ENCODE measurements at regions not wholly inside any gene's neighbourhood (a gene's known extent, or its start where the extent isn't known, plus 50 kb on each side); places are given as distances from the start of the nearest gene placed in this dataset.

DNA sequence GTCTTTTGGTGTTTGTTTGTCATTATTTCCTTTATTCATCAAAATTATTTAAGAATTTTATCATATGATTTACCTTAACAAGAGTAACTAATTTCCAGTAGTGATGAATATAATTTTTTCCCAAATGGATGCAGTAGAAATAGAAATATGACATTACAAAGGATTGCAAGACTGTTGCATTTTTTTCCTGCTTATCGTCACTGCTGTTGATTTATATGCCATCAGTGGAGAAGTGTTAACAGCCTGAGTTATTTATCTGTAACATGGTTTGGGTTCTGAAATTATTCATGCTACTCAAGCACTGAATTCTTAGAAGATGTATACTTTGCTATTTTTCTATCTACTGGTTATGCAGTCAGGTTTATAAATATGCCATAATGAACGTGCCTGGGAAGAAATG lies 68.6 kb downstream of the TMEM100 start:
- WGBS = 39% methylated on average over 2 of the region's 2 CpGs
- Histone ChIP-seq H3K27ac (no peak overlapping the region), H3K27me3 (peaks cover 2% of the 10 kb centered on the region), H3K9me3 (no peaks in the 10 kb centered on the region), H3K36me3 (no peaks in the 10 kb centered on the region), H3K4me3 (no peak overlapping the region), H3K4me1 (no peaks in the 10 kb centered on the region)
- no peak for DNase-seq (ENCODE audit: low spot score in 2 of 2)
- TF ChIP-seq POLR2A (IDR thresholded peaks at IDR 0.05) (no peak), EP300 (IDR thresholded peaks at IDR 0.05) (no peak), POLR2AphosphoS5 (IDR thresholded peaks at IDR 0.05) (no peak)
- TF ChIP-seq, protein P1, sequence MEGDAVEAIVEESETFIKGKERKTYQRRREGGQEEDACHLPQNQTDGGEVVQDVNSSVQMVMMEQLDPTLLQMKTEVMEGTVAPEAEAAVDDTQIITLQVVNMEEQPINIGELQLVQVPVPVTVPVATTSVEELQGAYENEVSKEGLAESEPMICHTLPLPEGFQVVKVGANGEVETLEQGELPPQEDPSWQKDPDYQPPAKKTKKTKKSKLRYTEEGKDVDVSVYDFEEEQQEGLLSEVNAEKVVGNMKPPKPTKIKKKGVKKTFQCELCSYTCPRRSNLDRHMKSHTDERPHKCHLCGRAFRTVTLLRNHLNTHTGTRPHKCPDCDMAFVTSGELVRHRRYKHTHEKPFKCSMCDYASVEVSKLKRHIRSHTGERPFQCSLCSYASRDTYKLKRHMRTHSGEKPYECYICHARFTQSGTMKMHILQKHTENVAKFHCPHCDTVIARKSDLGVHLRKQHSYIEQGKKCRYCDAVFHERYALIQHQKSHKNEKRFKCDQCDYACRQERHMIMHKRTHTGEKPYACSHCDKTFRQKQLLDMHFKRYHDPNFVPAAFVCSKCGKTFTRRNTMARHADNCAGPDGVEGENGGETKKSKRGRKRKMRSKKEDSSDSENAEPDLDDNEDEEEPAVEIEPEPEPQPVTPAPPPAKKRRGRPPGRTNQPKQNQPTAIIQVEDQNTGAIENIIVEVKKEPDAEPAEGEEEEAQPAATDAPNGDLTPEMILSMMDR (IDR thresholded peaks at IDR 0.05) = no peak

DNA sequence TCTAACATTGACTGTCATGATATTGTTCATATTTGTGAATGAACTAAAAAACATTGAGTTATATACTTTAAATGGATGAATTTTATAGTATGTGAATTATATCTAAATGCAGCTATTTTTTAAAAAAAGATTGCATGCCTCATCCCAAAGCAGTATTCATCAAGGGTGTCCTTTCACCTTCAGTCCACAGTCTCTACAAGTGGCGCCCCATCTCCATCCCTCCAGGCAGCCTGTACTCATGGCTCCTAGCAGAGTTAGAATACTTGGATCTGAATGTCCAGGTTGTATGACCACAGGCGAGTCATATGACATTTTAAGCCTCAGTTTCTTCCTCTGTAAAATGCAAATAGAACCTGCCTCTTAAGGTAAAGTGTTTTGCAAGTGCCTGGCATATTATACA lies 69.8 kb downstream of the TMEM100 start:
- Histone ChIP-seq H3K4me1 (no peaks in the 10 kb centered on the region), H3K27ac (no peak overlapping the region), H3K36me3 (no peaks in the 10 kb centered on the region), H3K9me3 (no peaks in the 10 kb centered on the region), H3K27me3 (peaks cover 3% of the 10 kb centered on the region), H3K4me3 (no peak overlapping the region)
- DNase-seq (ENCODE audit: low spot score in 2 of 2) = no peak
- WGBS = 87% methylated on average over 2 of the region's 2 CpGs
- TF ChIP-seq EP300 (IDR thresholded peaks at IDR 0.05) (no peak), POLR2AphosphoS5 (IDR thresholded peaks at IDR 0.05) (no peak), POLR2A (IDR thresholded peaks at IDR 0.05) (no peak)
- TF ChIP-seq, protein P1 (IDR thresholded peaks at IDR 0.05) = no peak

DNA sequence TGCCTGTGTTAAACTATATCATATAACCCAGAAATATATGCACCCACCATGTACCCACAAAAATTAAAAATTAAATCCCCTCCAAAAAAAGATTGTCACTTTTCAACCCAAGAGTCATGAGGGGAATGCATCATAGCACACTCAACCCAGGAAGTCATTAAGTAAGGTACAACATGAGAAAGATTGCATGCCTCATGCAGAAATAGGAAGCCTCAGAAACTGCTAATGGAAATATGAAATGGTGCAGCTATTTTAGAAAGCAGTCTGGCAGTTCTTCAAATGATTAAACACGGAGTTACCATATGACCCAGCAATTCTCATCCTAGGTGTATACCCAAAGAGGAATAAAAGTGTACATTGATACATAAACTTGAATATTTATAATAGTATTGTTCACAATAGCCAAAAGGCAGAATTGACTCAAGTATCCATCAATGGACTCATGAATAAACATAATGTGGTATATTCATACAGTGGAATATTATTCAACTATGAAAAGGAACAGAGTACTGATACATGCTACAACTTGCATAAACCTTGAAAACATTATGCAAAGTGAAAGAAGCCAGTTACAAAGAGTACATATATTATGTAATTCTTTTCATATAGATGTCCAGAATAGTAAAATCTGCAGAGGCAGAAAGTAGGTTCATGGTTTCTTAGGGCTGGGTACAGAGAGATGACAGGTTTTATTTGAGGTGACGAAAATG lies 70.4 kb downstream of the TMEM100 start:
- H3K27me3 ChIP-seq = peaks cover 3% of the 10 kb centered on the region
- H3K4me1 ChIP-seq = no peaks in the 10 kb centered on the region
- H3K27ac ChIP-seq = no peak overlapping the region
- no peaks in the 10 kb centered on the region for H3K9me3 ChIP-seq
- H3K4me3 ChIP-seq = no peak overlapping the region
- 81% methylated on average over 2 of the region's 2 CpGs for WGBS
- DNase-seq (ENCODE audit: low spot score in 2 of 2) = no peak
- H3K36me3 ChIP-seq = no peaks in the 10 kb centered on the region
- TF ChIP-seq POLR2AphosphoS5 (IDR thresholded peaks at IDR 0.05) (no peak), EP300 (IDR thresholded peaks at IDR 0.05) (no peak), POLR2A (IDR thresholded peaks at IDR 0.05) (no peak)
- TF ChIP-seq, protein P1 (IDR thresholded peaks at IDR 0.05) = no peak

DNA sequence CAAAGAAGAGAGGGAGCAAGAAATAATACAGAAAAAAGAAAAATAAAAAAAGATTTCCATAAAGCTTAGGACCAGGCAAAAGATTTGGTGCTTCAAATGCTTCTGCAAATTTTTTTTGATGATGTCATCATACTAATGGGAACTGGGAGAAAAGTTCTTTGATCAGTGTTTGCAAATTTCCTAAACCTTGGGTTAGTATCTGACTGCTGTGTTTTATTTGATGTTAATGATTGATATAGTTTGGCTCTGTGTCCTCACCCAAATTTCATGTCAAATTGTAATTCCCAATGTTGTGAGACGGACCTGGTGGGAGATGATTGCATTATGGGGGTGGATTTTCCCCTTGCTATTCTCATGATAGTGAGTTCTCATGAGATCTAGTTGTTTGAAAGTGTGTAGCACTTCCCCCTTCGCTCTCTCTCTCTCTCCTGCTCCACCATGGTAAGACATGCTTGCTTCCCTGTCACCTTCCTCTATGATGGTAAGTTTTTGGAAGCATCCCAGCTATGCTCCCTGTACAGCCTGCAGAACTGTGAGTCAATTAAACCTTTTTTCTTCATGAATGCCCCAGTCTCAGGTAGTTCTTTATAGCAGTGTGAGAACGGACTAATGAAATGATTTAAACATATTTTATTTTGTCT lies 72.6 kb downstream of the TMEM100 start:
- Histone ChIP-seq H3K4me3 (no peak overlapping the region), H3K9me3 (no peaks in the 10 kb centered on the region), H3K27ac (no peak overlapping the region), H3K36me3 (no peaks in the 10 kb centered on the region), H3K27me3 (peaks cover 3% of the 10 kb centered on the region), H3K4me1 (no peaks in the 10 kb centered on the region)
- TF ChIP-seq EP300 (IDR thresholded peaks at IDR 0.05) (no peak), POLR2AphosphoS5 (IDR thresholded peaks at IDR 0.05) (no peak), POLR2A (IDR thresholded peaks at IDR 0.05) (no peak)
- TF ChIP-seq, protein P1 (IDR thresholded peaks at IDR 0.05) = no peak
- WGBS = 85% methylated on average over 3 of the region's 3 CpGs
- DNase-seq (ENCODE audit: low spot score in 2 of 2) = no peak

DNA sequence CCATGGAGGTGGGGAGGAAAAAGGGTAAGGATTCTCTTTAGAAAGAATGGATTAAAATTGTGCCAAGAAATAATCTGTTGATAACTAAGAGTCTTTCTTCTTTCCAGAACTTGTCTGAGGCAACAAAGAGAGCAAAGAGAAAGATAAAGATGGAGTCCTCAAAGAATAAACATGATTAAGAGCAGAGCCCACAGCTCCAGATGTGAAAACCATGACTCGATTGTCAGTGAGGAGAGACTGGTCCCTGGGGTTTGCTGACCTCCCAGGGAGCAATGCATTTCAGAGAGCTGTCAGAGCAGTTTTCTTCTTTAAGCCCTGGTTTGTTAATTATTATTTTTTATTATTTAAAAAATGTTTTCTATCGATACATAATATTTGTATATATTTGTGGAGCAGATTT lies 74.6 kb downstream of the TMEM100 start:
- Histone ChIP-seq H3K27ac (no peak overlapping the region), H3K27me3 (peaks cover 3% of the 10 kb centered on the region), H3K4me3 (no peak overlapping the region), H3K4me1 (no peaks in the 10 kb centered on the region), H3K36me3 (no peaks in the 10 kb centered on the region), H3K9me3 (no peaks in the 10 kb centered on the region)
- no peak for DNase-seq (ENCODE audit: low spot score in 2 of 2)
- TF ChIP-seq, protein P1 (IDR thresholded peaks at IDR 0.05) = no peak
- no peak for TF ChIP-seq POLR2AphosphoS5 (IDR thresholded peaks at IDR 0.05)
- TF ChIP-seq POLR2A (IDR thresholded peaks at IDR 0.05) = no peak
- no peak for TF ChIP-seq EP300 (IDR thresholded peaks at IDR 0.05)
- 78% methylated on average over 2 of the region's 2 CpGs for WGBS
